ENCODE measurements at regions not wholly inside any gene's neighbourhood (a gene's known extent, or its start where the extent isn't known, plus 50 kb on each side); places are given as distances from the start of the nearest gene placed in this dataset.
"Not testable (repeated sequence)": the region's sequence is repeated elsewhere in the genome, so short reads cannot be mapped to it uniquely, and the experiment has no call there.

GRCh38 chr6:140427842-140428241 lies 1053.4 kb upstream of the CITED2 start:
- DNase-seq, result no peak

GRCh38 chr6:140414966-140415620 lies 1040.6 kb upstream of the CITED2 start:
- no peak for DNase-seq

GRCh38 chr6:140403020-140403419 lies 1028.6 kb upstream of the CITED2 start:
- no peak for DNase-seq

DNA sequence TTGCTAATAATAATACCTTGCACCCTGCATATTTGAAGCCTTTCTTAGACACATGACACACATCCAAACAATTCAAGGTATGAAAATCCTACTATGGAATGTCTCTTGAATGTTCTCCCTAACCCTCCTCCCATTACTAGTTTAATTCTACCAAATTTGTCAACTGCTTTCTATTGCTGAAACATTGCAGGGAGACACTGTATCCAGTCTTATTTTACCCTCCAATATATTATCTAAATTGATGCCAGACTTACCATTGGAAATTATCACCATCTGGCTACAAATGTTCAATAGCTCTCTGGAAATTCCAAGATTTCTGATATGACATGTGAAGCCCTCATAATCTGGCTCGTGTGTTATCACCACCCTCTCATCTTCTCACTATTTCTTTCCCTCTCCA lies 1027.3 kb upstream of the CITED2 start:
- DNase-seq, result no peak

DNA sequence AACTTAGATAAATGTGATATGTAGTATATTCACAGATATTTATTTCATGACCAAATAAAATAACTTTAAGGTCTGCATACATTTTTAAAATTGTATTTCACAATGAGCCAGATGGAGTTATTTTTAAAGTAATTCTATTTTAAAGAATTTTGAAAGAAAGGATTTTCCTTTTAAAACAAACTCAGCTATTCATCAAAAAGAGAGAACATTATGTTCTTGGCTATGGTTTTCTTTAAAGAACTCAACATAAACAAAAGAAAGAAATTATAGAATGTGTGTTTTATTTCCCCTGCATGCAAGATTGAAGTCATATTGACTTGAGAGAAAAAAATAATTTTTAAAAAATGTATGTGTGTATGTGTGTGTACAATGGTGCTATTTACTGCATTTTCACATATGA lies 1023.6 kb upstream of the CITED2 start:
- no peak for DNase-seq

DNA sequence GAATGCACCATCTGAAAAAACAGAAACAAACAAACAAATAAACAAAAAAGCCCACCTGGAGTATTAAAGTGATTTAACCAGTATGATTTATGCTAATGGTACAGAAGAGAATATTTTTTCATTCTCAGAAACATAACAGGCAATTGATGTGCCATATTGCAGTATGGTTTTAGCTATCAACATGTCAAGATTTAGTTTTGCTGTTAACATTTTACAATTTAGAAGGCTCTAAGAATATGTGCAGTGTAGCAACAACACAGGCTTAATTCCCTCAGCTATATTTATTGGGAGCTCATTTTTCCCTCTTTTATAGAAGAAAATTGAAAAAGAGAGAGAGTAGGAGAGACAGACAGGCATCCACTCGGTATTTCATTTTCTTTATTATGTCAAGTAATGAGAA lies 1022.7 kb upstream of the CITED2 start:
- no peak for DNase-seq

DNA sequence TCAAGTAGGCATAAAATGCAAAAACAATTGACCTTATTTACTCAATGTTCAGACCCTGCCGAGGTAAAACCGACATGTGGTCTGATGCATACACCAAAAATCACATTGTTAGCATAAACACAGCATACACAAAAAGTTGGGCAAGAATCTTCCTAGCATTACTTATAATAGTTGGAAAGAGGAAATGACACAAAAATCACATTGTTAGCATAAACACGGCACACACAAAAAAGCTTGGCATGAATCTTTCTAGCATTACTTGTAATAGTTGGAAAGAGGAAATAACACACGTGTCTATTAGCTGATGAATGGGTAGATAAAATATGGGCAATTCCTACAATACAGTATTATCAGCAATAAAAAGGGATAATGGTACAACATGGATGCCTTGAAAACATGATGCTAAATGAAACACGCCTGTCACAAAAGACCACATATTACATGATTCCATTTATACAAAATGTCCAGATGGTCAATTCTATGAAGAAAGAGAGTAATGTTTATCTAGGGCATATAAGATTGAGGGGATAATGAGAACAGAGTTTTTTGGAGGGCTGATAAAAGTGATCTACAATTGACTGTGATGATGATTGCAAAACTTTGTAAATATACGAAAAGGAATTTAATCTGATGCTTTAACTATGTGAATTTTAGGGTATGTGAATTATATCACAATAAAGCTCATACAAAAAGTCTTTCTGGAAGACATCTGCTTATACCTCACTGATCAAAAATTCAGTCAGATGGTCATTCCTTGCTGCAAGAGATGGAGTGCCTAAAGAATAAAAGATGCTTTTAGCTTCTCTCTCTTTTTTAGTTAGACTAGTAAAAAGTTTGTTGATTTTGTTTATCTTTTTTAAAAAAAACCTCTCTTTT lies 1019.5 kb upstream of the CITED2 start:
- DNase-seq, result no peak

- DNase-seq, result no peak
Measured at GRCh38 chr6:140388815-140389214, 1014.4 kb upstream of the CITED2 start.

GRCh38 chr6:140388192-140388802 lies 1013.8 kb upstream of the CITED2 start:
- DNase-seq, result no peak

- no peak for DNase-seq
Measured at GRCh38 chr6:140385679-140386078, 1011.2 kb upstream of the CITED2 start.

- no peak for DNase-seq
Measured at GRCh38 chr6:140382355-140382754, 1007.9 kb upstream of the CITED2 start.

DNA sequence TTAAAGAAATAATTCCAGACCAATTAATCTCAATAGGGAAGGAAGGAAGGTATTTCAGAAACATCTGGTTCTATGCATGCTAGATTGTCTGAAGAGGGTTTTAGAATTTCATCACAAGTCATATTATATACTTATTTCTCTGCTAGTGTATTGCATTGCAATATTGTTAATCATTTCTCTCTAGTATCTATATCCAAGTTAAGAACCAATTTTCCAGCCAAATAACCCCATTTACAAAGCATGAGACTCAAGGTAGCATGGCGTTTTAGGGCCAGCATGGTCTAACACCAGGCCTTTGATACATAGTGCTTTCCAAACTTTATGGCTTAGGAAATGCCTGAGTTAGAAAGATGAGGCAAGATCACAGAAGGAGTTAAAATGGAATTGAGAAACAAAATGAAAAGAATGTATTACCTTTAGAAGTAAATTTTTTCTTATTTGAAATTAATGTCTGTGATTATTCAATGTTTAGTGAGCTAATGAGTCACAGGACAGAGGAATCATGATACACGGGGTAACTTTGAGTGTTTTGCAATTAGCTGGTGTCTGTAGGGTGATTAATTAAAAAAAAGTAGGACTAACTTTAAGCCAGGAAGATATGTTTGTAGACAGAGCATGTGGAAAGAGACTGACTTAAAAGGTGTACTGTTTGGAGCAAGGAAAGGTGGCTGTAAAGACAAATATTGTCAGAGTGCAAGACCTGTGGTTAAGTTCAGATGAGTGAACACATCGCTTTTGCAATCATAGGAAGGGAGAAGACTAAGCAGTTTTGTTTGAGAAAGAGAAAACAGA lies 1006.2 kb upstream of the CITED2 start:
- DNase-seq, result no peak

DNA sequence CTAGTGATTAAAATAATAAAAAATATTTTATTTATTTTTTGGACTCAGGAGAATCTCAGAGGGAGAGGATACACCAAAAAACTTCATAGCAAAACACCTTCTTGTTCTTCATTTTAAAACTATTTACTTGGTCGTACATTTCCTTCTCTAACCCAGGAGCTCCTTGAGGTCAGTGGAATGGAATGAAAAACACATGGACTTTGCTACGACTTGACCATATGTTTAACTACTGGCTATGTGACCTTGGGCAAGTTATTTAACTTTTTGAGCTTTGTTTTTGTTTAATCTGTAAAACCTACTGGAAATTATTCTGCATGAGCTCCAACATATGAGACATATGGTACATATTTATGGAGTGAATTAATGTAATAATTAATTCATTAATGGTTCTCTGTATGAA lies 1005.5 kb upstream of the CITED2 start:
- DNase-seq, result no peak

DNA sequence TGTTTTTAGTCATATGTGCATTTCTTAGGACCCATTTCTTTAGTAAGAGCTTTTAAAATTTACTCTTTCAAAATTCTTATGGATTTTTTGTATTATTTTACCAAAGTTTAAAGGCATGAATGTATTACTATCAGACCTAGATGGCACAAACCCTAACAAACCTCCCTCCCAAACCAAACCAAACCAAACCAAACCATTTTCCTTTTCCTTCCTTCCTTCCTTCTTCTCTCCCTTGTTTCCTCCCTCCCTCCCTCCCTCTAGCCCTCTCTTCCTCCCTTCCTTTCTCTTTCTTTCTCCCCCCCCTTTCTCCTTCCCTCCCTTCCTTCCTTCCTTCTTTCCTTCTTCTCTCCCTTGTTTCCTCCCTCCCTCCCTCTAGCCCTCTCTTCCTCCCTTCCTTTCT lies 1001.8 kb upstream of the CITED2 start:
- no peak for DNase-seq

DNA sequence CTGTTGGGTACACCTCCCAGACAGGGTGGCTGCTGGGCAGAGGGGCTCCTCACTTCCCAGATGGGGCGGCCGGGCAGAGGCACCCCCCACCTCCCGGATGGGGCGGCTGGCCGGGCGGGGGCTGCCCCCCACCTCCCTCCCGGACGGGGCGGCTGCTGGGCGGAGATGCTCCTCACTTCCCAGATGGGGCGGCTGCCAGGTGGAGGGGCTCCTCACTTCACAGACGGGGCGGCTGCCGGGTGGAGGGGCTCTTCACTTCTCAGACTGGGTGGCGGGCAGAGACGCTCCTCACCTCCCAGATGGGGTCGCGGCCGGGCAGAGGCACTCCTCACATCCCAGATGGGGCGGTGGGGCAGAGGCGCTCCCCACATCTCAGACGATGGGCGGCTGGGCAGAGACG lies 999.3 kb upstream of the CITED2 start:
- DNase-seq, result not testable (repeated sequence)

GRCh38 chr6:140372064-140372463 lies 997.6 kb upstream of the CITED2 start:
- DNase-seq, result no peak

GRCh38 chr6:140370976-140371870 lies 996.8 kb upstream of the CITED2 start:
- no peak for DNase-seq

GRCh38 chr6:140370441-140370840 lies 996.0 kb upstream of the CITED2 start:
- DNase-seq, result no peak

- no peak for DNase-seq
Measured at GRCh38 chr6:140366991-140367390, 992.5 kb upstream of the CITED2 start.

DNA sequence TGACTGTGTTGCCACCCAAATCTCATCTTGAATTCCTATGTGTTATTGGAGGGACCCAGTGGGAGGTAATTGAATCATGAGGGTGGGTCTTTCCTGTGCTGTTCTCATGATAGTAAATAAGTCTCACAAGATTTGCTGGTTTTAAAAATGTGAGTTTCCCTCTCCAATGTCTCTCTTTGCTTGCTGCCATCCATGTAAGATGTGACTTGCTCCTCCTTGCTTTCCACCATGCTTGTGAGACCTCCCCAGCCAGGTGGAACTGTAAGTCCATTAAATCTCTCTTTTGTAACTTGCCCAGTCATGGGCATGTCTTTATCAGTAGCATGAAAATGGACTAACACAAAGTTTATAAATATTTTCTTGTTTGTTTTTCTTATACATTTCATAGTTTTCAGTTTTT lies 990.5 kb upstream of the CITED2 start:
- no peak for DNase-seq

DNA sequence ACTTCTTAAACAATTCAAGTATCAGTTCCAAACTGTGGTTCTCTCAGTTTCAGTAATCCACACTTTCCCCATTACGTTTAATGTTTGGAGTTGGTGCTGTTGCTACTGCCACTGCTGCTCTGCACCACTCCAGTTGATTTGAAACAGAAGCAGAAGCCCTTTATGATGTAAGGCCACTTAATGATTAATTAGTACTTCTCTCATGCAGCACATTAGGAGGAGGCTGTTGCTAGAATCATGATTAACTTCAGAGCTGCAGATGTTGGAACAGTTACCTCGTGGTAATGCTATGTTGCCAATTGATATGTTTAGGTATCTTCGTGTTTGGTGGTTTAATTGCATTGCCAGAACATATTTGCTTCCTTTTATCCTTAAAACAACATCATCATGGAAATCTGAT lies 986.2 kb upstream of the CITED2 start:
- no peak for DNase-seq

DNA sequence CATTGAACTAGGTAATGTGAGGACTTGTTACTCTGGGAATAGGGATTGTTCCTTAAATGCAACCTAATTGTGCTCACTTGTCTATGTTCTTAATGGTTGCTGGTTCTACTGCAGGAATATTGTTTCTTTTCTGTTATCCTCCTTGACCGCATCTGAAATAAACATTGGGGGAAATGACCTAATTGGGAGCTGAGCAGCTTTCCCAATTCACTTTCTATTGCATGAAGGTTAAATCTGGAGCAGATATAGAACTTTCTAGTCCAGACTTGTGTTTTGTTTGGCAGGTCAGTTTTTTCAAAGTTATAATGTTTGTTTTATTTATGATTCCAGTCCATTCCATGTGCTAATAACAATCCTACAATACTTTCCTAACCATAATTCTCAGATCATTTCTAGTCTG lies 981.0 kb upstream of the CITED2 start:
- no peak for DNase-seq
